Loucy (cell line): ENCODE measurements at regions not wholly inside any gene's neighbourhood (a gene's known extent, or its start where the extent isn't known, plus 50 kb on each side); places are given as distances from the start of the nearest gene placed in this dataset.

Source experiments
- EZH2phosphoT487 ChIP-seq: fragments of 200-600 bp; IDR thresholded peaks from 2 replicates; pipeline ENCODE4 v1.6.1; 2018; ENCODE audit warnings: antibody characterized with exemption, mild to moderate bottlenecking, moderate library complexity, borderline replicate concordance
- TF ChIP-seq, protein P1 (sequence below): fragments of 200-600 bp; sonication (generic); conservative IDR thresholded peaks from 2 replicates; pipeline ENCODE4 v1.5.1; 2014; ENCODE audit warnings: mild to moderate bottlenecking, antibody characterized with exemption, low read length

DNA sequence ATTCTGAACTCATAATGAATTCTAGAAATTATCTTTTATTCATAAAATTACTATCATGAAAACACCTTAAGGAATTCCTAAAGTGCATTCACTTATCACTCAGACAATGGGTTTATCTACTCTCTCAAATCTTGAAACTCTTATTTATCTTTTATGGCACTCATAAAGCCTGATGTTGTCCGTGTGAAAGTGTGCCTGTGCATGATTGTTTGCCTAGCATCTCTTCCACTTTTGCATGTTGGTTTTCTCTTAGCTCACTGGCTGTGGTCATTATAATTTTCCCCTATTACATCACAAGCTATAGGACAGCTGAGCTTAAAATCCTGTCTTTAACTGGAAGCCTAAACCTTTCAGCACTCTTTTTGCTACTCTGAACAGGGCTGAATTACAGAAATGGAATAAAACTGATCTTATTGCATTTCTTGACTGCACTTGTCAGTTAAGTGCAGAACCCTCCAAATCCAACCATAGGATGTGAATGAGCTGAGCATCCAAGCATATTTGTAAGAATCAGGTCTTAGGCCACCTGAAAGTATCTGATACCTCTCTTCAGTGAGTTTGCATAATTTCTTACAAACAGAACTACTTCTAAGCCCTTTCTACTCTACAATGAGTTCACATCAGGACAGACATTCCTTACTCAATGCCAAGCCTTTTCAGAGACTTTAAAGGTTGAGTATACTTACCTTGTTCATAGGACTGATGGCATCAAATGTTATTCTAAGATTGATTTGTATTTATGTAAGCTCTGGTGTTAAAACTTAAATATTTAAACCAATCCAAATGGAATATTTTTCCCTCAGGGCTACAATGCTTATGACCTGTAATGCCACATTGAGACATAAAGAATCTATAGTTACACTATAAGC is 221.2 kb upstream of the KITLG start:
- TF ChIP-seq, protein P1, sequence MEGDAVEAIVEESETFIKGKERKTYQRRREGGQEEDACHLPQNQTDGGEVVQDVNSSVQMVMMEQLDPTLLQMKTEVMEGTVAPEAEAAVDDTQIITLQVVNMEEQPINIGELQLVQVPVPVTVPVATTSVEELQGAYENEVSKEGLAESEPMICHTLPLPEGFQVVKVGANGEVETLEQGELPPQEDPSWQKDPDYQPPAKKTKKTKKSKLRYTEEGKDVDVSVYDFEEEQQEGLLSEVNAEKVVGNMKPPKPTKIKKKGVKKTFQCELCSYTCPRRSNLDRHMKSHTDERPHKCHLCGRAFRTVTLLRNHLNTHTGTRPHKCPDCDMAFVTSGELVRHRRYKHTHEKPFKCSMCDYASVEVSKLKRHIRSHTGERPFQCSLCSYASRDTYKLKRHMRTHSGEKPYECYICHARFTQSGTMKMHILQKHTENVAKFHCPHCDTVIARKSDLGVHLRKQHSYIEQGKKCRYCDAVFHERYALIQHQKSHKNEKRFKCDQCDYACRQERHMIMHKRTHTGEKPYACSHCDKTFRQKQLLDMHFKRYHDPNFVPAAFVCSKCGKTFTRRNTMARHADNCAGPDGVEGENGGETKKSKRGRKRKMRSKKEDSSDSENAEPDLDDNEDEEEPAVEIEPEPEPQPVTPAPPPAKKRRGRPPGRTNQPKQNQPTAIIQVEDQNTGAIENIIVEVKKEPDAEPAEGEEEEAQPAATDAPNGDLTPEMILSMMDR, result no peak
- TF ChIP-seq EZH2phosphoT487, result no peak
